GM18907 (cell line): ENCODE measurements at regions not wholly inside any gene's neighbourhood (a gene's known extent, or its start where the extent isn't known, plus 50 kb on each side); places are given as distances from the start of the nearest gene placed in this dataset.
"Not testable (repeated sequence)": the region's sequence is repeated elsewhere in the genome, so short reads cannot be mapped to it uniquely, and the experiment has no call there.

Source experiments
- ATAC-seq: cut with Tn5 transposase; IDR thresholded peaks from one replicate; pipeline ENCODE4 v1.9.1; 2021; ENCODE audit warnings: mild to moderate bottlenecking, moderate library complexity; ENCODE audit not compliant: unreplicated experiment

DNA sequence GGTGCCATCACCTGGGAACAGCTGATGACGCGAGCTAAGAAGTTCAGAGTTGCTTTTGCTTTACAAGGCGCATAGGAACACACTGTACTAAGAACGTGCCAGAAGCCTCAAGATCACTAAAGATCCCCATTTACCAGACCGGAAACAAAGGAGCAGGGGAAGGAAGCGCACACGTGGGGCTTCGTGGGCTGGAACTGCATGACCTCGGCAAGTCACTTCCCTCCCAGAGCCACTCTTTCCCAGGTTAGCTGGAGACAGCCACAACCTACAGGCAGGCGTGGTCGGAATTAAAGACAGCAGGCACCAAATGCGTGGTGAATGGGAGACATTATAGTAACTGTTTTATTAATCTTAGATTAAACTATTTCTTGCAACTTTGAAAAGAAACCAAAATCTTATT, 154.9 kb upstream of the IQSEC1 start:
- ATAC-seq = not testable (repeated sequence)

- no peak for ATAC-seq
These were observed 154.3 kb upstream of the IQSEC1 start for GRCh38 chr3:13227315-13228165.

GRCh38 chr3:13224967-13225366, 151.7 kb upstream of the IQSEC1 start:
- no peak for ATAC-seq

GRCh38 chr3:13223574-13224237, 150.5 kb upstream of the IQSEC1 start:
- no peak for ATAC-seq

GRCh38 chr3:13222891-13223573, 149.8 kb upstream of the IQSEC1 start:
- ATAC-seq = no peak

DNA sequence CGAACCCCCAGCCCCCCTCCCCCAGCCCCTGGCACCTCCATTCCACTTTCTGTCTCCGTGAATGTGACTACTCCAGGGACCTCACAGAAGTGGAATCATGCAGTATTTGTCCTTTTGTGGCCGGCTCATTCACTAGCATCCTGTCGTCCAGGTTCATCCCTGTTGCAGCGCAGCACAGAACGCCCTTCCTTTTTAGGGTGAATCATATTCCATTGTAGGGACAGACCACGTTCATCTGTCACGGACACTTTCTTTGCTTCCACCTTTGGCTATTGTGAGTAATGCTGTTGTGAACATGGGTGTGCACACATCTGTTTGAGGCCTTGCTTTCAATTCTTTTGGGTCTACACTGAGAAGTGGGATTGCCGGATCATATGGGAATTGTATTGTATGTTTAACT, 148.9 kb upstream of the IQSEC1 start:
- no peak for ATAC-seq

DNA sequence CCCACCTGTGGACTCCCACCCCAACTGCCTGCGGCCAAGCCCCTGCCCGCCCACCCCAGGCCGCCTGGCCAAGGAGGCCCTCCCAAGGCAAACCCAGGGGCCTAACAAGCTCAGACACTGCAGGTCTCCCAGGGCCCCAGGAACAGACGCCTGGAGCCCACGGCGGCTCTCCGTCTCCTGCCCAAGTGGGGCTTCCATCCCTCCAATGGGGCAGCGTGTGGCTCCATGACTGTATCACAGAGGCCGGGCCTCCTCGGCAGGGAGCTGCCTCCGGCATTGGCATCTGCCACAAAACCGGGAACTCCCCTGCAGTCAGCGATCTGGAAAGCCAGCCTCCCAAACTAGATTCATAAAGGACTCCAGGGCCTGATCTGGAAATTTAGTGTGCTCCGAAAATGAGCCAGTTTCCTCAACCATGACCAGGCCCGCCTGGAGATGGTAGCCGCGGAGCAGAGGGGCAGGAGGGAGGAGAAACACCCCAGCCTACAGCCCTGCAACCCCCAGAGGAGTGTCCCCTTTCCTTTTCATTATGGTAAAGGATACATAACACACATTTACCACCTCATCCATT, 148.3 kb upstream of the IQSEC1 start:
- no peak for ATAC-seq

DNA sequence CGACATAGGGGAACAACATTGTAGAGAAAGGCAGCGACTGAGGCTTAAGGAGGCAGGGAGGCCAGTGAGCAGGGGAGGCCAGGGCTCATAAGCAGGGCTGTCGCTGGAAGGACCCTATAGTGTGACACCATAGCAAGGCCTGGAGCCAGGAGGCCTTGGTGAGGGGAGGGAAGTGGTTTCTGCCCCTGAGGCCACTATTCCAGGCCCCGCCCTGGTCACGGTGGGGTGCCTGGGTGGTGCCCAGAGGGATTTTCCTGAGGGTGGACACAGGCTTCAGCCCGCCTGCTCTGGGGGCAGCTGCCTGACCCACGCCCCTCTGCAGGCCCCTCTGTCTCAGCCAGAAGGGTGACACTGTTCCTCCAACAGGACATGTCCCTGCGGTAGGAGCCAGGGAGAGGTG, 147.8 kb upstream of the IQSEC1 start:
- ATAC-seq = no peak

- no peak for ATAC-seq
These were observed 146.7 kb upstream of the IQSEC1 start for GRCh38 chr3:13219902-13220296.

- ATAC-seq = no peak
These were observed 146.1 kb upstream of the IQSEC1 start for GRCh38 chr3:13219077-13219901.

DNA sequence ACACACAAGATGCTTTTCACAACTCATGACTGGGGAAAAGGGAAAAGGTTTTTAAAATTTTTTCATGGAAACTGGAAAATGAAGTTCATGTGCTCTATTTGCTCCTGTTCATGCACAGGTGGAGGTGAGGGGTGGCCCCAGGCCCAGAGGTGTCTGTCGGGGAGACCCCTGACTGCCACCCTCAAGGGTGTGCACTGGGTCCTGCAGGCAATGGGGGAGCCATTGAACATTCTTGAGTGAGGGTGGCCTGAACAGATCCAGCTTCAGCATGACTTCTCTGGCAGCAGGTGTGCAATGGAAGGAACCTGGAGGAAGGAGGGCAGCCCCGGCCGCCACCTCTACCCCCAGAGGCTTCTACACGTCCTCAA, 145.3 kb upstream of the IQSEC1 start:
- no peak for ATAC-seq

- ATAC-seq = no peak
These were observed 144.7 kb upstream of the IQSEC1 start for GRCh38 chr3:13217736-13218540.

DNA sequence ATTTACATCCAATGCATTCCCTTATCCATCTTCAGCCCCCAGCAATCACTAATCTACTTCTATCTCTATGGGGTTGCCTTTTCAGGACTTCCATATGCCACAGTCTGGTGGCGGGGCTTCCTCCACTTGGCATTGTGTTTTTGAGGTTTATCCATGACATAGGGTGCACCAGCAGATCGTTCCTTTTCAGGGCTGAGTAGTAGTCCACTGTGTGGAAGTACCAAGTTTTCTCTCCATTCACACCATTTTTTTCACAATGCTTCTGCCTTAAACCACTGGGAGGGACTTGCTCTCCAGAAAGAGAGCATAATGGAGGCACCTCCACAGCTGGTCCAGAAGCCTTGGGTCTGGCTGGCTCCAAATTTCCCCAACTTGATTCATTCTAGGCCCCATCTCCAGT, 144.0 kb upstream of the IQSEC1 start:
- ATAC-seq = no peak

DNA sequence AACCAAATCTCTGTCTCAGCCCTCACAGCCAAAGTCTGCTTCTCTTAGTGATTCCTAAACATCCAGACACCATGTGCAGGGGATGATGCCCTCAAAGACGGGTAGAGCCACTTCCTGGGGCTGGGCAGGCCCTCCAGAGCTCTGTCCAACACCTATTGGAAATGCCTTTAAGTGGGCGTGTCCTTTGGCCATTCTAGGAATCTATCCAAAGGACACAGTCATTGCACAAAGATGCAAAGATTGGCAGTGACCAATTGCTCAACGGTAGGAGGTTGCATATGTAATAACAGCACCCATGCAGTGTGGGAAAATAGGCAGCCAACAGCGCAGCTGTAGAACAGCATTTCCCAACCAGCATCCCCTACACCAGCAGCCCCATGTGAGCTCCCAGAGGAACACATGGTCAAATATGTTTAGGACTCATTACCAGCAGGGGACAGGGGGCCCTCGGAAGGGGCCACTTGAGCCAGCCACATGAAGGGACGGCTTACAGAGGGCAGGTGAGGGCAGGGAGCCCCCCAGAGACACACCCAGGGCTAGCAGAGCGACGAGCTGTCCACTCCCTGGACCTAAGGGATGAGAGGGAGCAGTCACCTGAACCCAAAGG, 142.8 kb upstream of the IQSEC1 start:
- ATAC-seq = no peak

- no peak for ATAC-seq
These were observed 141.7 kb upstream of the IQSEC1 start for GRCh38 chr3:13214847-13215472.

DNA sequence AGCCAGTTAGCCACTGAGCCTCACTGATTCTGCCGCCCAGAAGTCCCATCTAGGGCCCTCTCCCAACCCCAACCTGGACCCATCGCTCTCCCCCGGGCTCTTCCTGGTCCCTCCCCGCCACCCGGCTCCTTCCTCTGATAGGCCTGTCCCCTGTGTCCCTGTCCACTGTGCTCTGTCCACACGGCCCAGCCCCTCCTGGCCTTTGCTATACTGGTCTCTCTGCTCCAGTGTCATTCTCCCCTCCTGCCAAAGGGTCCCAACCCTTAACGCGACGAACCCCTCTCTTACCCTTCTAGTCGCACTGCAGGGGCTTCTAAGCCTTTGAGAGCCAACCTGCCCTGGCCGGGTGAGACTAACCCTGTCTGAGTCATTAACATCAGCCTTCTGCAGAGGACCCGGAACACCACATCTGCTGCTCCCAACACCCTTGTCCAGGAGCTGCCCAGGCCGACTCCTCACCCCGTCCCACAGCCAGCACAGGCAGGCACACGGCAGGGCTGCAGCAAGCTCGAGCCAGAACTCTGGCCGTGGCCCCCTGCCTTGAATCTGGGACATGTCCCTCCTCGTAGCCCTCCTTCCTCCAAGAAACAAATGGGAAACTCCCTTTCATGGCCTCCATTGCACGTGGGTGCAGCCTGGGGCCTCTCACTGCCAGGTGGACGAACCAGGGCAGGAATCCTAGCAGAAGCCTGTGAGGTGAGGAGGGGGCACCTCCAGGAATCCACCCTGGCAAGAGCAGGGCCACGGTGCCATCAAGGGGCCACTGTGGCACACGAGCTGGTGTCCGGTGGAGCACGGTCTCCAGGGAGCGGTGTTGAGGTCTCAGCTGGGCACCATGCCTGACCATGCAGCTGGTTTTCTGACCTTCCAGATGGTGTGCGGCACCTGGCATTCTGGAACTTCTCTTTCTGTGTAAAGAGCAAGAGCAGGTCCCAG, 140.9 kb upstream of the IQSEC1 start:
- ATAC-seq = no peak

GRCh38 chr3:13213490-13213889, 140.3 kb upstream of the IQSEC1 start:
- no peak for ATAC-seq
